Omental fat pad (tissue), 3 donors: ENCODE measurements at regions not wholly inside any gene's neighbourhood (a gene's known extent, or its start where the extent isn't known, plus 50 kb on each side); places are given as distances from the start of the nearest gene placed in this dataset.

Source experiments
- ATAC-seq: fragments of 150-250 bp; one replicate; pipeline ENCODE4 v1.9.1; 2016; ENCODE audit warnings: mild to moderate bottlenecking, moderate library complexity; ENCODE audit not compliant: low FRiP score
- DNase-seq: peaks from one replicate; pipeline ENCODE4 v3.0.0-alpha.2; 2019; ENCODE audit warnings: low spot score
- TF ChIP-seq, protein P1 (sequence below), 3 donors: fragments of 450-650 bp; IDR thresholded peaks; one replicate each; pipeline ENCODE4 v1.5.1; 2016 to 2017; ENCODE audit warnings: antibody characterized with exemption in 3 of 3, mild to moderate bottlenecking in 3 of 3, moderate library complexity in 2 of 3

DNA sequence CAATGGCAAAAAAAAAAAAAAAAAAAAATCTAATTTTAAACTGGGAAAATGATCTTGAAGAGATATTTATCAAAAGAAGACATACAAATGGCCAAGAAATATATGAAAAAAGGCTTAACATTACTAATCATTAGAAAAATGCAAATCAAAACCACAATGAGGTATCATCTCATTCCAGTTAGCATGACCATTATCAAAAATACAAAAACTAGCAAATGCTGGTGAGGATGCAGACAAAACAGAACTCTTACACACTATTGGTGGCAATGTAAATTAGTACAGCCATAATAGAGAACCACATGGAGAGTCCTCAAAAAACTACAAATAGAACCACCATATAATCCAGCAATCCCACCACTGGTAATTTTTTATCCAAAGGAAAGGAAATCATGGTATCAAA is 489.6 kb downstream of the TNS3 start:
- ATAC-seq, result no peak
- TF ChIP-seq, protein P1, sequence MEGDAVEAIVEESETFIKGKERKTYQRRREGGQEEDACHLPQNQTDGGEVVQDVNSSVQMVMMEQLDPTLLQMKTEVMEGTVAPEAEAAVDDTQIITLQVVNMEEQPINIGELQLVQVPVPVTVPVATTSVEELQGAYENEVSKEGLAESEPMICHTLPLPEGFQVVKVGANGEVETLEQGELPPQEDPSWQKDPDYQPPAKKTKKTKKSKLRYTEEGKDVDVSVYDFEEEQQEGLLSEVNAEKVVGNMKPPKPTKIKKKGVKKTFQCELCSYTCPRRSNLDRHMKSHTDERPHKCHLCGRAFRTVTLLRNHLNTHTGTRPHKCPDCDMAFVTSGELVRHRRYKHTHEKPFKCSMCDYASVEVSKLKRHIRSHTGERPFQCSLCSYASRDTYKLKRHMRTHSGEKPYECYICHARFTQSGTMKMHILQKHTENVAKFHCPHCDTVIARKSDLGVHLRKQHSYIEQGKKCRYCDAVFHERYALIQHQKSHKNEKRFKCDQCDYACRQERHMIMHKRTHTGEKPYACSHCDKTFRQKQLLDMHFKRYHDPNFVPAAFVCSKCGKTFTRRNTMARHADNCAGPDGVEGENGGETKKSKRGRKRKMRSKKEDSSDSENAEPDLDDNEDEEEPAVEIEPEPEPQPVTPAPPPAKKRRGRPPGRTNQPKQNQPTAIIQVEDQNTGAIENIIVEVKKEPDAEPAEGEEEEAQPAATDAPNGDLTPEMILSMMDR (IDR thresholded peaks at IDR 0.05), result no peak

DNA sequence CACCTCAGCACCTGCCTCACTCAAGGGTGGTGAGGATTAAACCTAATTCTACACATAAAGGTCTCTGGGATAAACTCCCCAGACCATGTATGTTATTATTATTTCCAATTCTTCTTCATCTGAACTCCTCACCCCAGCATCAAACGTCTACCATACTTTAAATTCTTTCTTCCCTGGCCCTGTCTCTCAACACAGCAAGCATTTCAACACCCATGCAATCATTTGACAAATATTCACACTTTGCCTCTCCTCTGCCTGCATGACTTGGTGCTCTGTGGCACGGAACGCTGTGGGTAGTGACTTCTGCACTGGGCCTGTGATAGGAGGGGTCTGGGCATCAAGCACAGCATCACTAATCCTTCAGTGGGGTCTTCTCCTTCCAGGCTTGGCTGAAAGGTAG is 490.8 kb downstream of the TNS3 start:
- ATAC-seq (no peak), DNase-seq (no peak)
- TF ChIP-seq, protein P1 (IDR thresholded peaks at IDR 0.05), result no peak

More for the DNA sequence above, 489.6 kb downstream of the TNS3 start:
- no peak for DNase-seq

DNA sequence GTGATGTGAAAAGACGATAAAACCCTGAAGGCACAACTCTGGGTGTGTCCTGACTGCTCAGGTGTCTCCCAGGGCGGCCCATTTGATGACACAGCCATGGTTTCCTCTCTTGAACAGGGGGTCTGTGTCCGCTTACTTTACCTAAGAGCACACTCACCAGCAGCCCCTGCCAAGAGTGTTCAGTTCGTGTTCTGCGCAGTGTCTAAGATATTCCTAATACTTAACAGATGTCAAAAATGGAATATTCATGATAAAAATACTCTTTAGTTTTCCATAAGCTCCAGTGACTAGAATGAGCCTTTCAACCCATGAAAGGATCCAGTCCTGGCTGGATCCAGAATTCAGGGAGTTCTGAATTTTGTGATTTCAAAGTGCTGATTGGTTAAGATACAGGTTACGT is 492.4 kb downstream of the TNS3 start:
- ATAC-seq (no peak), DNase-seq (no peak)
- TF ChIP-seq, protein P1 (IDR thresholded peaks at IDR 0.05), result no peak

GRCh38 chr7:47089068-47089417 is 492.9 kb downstream of the TNS3 start:
- DNase-seq (no peak), ATAC-seq (no peak)
- TF ChIP-seq, protein P1 (IDR thresholded peaks at IDR 0.05), result no peak

DNA sequence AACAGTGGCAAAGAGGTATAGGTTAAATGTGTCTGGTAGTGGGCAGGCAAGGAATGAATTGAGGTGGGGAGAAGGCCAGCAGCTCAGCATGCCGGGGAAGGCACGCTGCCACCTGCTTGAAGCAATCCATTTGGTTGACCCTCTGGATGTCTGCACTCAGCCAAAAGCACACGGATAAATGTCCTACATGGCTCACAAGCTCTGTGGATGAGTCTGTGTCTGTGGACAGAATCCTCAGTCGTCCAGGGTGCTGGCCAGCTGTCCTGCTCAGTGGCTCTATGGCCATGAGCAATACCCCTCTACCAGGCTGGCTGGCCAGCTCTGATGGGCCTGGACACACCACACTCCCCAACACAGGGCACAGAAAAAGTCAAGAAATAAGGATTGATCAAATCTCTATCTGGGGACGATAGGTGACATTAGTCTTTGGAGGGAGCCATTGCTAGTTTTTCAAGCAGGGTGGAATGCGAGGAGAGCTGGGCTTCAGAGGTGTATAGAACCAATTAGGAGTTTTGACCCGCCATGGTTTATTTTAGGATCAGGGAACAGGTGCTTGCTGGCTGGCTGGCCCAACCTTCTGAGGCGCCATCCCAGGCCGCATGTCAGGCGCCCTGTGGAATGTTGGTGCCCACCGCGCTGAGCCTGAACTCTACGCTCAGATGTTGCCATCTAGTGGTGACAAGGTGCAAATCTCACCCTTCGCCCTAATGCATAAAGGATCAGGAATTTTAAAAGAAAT is 493.4 kb downstream of the TNS3 start:
- no peak for DNase-seq
- peak; percentile 73 for ATAC-seq
- TF ChIP-seq, protein P1 (IDR thresholded peaks at IDR 0.05), result peak in 2 of 3 donors; percentile 42 to 59

- TF ChIP-seq, protein P1 (IDR thresholded peaks at IDR 0.05), result no peak
- ATAC-seq (no peak), DNase-seq (no peak)
Measured at GRCh38 chr7:47087866-47088265, 494.0 kb downstream of the TNS3 start.
